GM12878 (cell line): ENCODE measurements at regions not wholly inside any gene's neighbourhood (a gene's known extent, or its start where the extent isn't known, plus 50 kb on each side); places are given as distances from the start of the nearest gene placed in this dataset.

Experiments used
- ATAC-seq: fragments of 200-7000 bp; cut with Tn5 transposase; 3 replicates; pipeline ENCODE4 v1.9.1; 2020; ENCODE audit warnings: mild to moderate bottlenecking, moderate library complexity
- BruUV-seq: library from RNA; stranded (reverse); fragments of 400-500 nt; replicated peaks from 2 replicates; lab custom pipeline; 2021; lab: Mats Ljungman, UMichigan
- CTCF ChIA-PET: fragments of 300-600 bp; sonication (Branson Sonifier 250); formaldehyde crosslinking; extraction: SDS; loops from one replicate; lab custom pipeline; 2021; ENCODE audit warnings: inconsistent platforms; lab: Yijun Ruan, JAX
- POLR2A ChIA-PET: fragments of 350-600 bp; formaldehyde crosslinking; extraction: SDS; loops from one replicate; lab custom pipeline; 2021; ENCODE audit warnings: inconsistent platforms; lab: Charles Lee
- RAD21 ChIA-PET: fragments of 300-600 bp; sonication (Branson Sonifier 250); formaldehyde crosslinking; loops from one replicate; lab custom pipeline; 2023; ENCODE audit warnings: antibody characterized with exemption; ENCODE audit not compliant: unreplicated experiment; lab: Charles Lee
- SMC1A ChIA-PET: fragments of 300-600 bp; sonication (Branson Sonifier 250); formaldehyde crosslinking; loops from one replicate; lab custom pipeline; 2023; ENCODE audit not compliant: unreplicated experiment, uncharacterized antibody; lab: Charles Lee
- DNase-seq: peaks from one replicate; pipeline ENCODE4 v3.0.0-alpha.2; 2011; ENCODE audit warnings: low read depth, low spot score
- FAIRE-seq: peaks from 3 replicates; lab custom pipeline; 2011; peaks lifted over from hg19 to GRCh38; lab: Jason Lieb, UNC
- H2AFZ ChIP-seq: 2 replicates; pipeline ENCODE4 v1.6.0; 2011; ENCODE audit warnings: low read depth, low read length, control low read depth; ENCODE audit not compliant: control insufficient read depth
- H3K27ac ChIP-seq: 2 replicates; pipeline ENCODE4 v1.5.1; 2011; ENCODE audit warnings: control low read depth; ENCODE audit not compliant: control insufficient read depth, insufficient read depth
- H3K27me3 ChIP-seq, 2 experiments: replicated peaks in 1 of 2; 2 replicates each; pipeline versions ENCODE4 v1.6.0 to v1.6.1; 2011; ENCODE audit warnings: low read length in 1 of 2; ENCODE audit not compliant: control insufficient read depth in 2 of 2, insufficient read depth in 2 of 2
- H3K36me3 ChIP-seq, 2 experiments: 2 replicates each; pipeline ENCODE4 v1.5.1; 2011; ENCODE audit warnings: low read length in 1 of 2; ENCODE audit not compliant: control insufficient read depth in 2 of 2, insufficient read depth in 2 of 2
- H3K4me1 ChIP-seq: 2 replicates; pipeline ENCODE4 v1.6.1; 2011; ENCODE audit warnings: mild to moderate bottlenecking, low read length, moderate library complexity, mixed read lengths; ENCODE audit not compliant: control insufficient read depth, insufficient read depth
- H3K4me2 ChIP-seq: 2 replicates; pipeline ENCODE4 v1.6.0; 2011; ENCODE audit warnings: control low read depth; ENCODE audit not compliant: control insufficient read depth, insufficient read depth
- H3K4me3 ChIP-seq: fragments of 200-600 bp; sonication (generic); 2 replicates; pipeline ENCODE4 v1.5.1; 2016
- H3K79me2 ChIP-seq: 2 replicates; pipeline ENCODE4 v1.6.0; 2011; ENCODE audit warnings: low read length; ENCODE audit not compliant: control insufficient read depth, insufficient read depth
- H3K9ac ChIP-seq: 2 replicates; pipeline ENCODE4 v1.8.0; 2011; ENCODE audit warnings: low read length, control low read depth, mixed read lengths; ENCODE audit not compliant: control insufficient read depth, insufficient read depth
- H3K9me3 ChIP-seq: replicated peaks from 3 replicates; pipeline ENCODE4 v1.5.1; 2011; ENCODE audit warnings: mild to moderate bottlenecking, low read length; ENCODE audit not compliant: control insufficient read depth, insufficient read depth
- H4K20me1 ChIP-seq: 2 replicates; pipeline ENCODE4 v1.6.0; 2011; ENCODE audit not compliant: control insufficient read depth, insufficient read depth
- BCL11A ChIP-seq: IDR thresholded peaks from 2 replicates; pipeline ENCODE4 v1.6.1; 2011; ENCODE audit warnings: low read depth, low read length
- CEBPB ChIP-seq, 2 experiments: fragments of 150-350 bp in 1 of 2; IDR thresholded peaks; 2 replicates each; pipeline ENCODE4 v1.6.1; 2012 to 2014; ENCODE audit warnings: low read depth in 2 of 2, low read length in 2 of 2, borderline replicate concordance in 1 of 2, inconsistent platforms in 1 of 2
- CHD4 ChIP-seq: fragments of 200-600 bp; sonication (generic); IDR thresholded peaks from 2 replicates; pipeline ENCODE4 v1.6.1; 2016; ENCODE audit warnings: mild to moderate bottlenecking
- FOXK2 ChIP-seq: fragments of 450-650 bp; IDR thresholded peaks from 2 replicates; pipeline ENCODE4 v1.6.1; 2017; ENCODE audit warnings: mild to moderate bottlenecking, moderate library complexity
- HCFC1 ChIP-seq: fragments of 150-350 bp; IDR thresholded peaks from 2 replicates; pipeline ENCODE4 v1.6.1; 2014; ENCODE audit warnings: low read length
- KLF5 ChIP-seq: fragments of 450-650 bp; IDR thresholded peaks from 2 replicates; pipeline ENCODE4 v1.6.1; 2014; ENCODE audit warnings: mild to moderate bottlenecking; ENCODE audit not compliant: partially characterized antibody
- MXI1 ChIP-seq: fragments of 150-350 bp; IDR thresholded peaks from 2 replicates; pipeline ENCODE4 v1.6.1; 2011; ENCODE audit warnings: low read depth, mild to moderate bottlenecking, inconsistent platforms, low read length, improper control_type of control experiment
- PAX5 ChIP-seq: IDR thresholded peaks from 2 replicates; pipeline ENCODE4 v1.6.1; 2011; ENCODE audit warnings: low read depth, low read length, borderline replicate concordance
- POLR2AphosphoS5 ChIP-seq: IDR thresholded peaks from 2 replicates; pipeline ENCODE4 v1.6.1; 2011; ENCODE audit warnings: mild to moderate bottlenecking, low read length, inconsistent platforms
- RBBP5 ChIP-seq: fragments of 200-600 bp; sonication (generic); conservative IDR thresholded peaks from 2 replicates; pipeline ENCODE4 v1.6.1; 2016
- RUNX3 ChIP-seq: IDR thresholded peaks from 2 replicates; pipeline ENCODE4 v1.6.1; 2012; ENCODE audit warnings: low read length, inconsistent platforms
- SMARCA5 ChIP-seq: fragments of 450-650 bp; IDR thresholded peaks from 2 replicates; pipeline ENCODE4 v1.6.1; 2017; ENCODE audit warnings: mild to moderate bottlenecking
- SMC3 ChIP-seq: IDR thresholded peaks from 2 replicates; pipeline ENCODE4 v1.6.1; 2011; ENCODE audit warnings: low read length, improper control_type of control experiment, borderline replicate concordance
- STAT1 ChIP-seq: fragments of 450-650 bp; conservative IDR thresholded peaks from 2 replicates; pipeline ENCODE4 v1.6.1; 2014; ENCODE audit warnings: antibody characterized with exemption, mild to moderate bottlenecking
- WRNIP1 ChIP-seq: IDR thresholded peaks from 2 replicates; pipeline ENCODE4 v1.6.1; 2011; ENCODE audit warnings: low read depth, low read length, improper control_type of control experiment, borderline replicate concordance
- ZNF24 ChIP-seq: fragments of 450-650 bp; IDR thresholded peaks from 2 replicates; pipeline ENCODE4 v1.6.1; 2017; ENCODE audit warnings: antibody characterized with exemption, mild to moderate bottlenecking
- ZNF384 ChIP-seq: IDR thresholded peaks from 2 replicates; pipeline ENCODE4 v1.6.1; 2012; ENCODE audit warnings: low read depth, mild to moderate bottlenecking, low read length, improper control_type of control experiment, borderline replicate concordance
- WGBS: methylation state at CpG from one replicate; pipeline ENCODE4 v1.1.6; 2016; ENCODE audit warnings: low lambda C conversion rate; ENCODE audit not compliant: insufficient replicate concordance, insufficient coverage; ENCODE audit errors: missing lambda C conversion rate; 5-methylcytosine and 5-hydroxymethylcytosine counted together
- in situ Hi-C: fragments of 300-500 bp; cut with MboI; formaldehyde crosslinking; loops from 9 replicates; pipeline ENCODE4 v1.14.3; 2018; ENCODE audit warnings: mixed read lengths
- intact Hi-C: fragments of 100-400 bp; cut with micrococcal nuclease; formaldehyde crosslinking; loops from one replicate; pipeline ENCODE4 v1.14.2; 2022; ENCODE audit not compliant: unreplicated experiment
- TF ChIP-seq, protein P1 (sequence below): fragments of 450-650 bp; IDR thresholded peaks from 2 replicates; pipeline ENCODE4 v1.6.1; 2016; ENCODE audit warnings: mild to moderate bottlenecking
- TF ChIP-seq, protein P2 (sequence below): IDR thresholded peaks from 2 replicates; pipeline ENCODE4 v1.6.1; 2012; ENCODE audit warnings: low read depth, low read length, improper control_type of control experiment

DNA sequence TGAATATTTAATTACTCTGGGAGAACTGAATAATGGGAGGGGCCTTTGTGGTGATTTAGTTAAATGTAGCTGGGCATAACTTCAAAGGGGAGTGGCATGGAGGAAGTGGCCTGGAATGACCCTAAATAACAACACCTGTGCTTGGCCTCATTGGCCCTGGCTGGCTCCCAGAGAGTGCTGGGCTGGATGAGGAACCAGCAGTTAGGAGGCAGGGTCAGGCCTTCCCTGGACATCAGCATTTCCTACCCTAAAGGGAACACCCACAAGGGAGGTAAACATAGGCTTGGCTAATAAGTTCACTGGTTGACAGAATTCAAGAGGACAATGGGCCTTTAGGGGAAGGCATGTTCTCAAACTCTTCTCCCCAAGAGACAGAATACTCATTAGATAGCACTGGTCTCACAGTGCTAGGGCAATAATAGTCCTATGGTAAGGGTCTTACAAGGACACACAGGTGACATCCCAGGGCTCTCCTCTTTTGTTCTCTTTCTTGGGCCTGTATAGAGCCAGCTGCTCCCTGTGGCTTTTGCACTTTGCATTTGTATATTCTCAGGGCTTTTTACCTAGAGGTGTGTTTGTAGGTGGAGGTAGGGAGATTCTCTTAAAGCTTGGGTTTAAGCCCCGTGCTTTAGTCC is 106.8 kb downstream of the ZNF519 start:
- no TSS peak for BruUV-seq
- FAIRE-seq = no peak
- in situ Hi-C loops = no loop called here
- TF ChIP-seq STAT1 = no peak
- no peak for TF ChIP-seq KLF5
- TF ChIP-seq ZNF384 = no peak
- no peak for TF ChIP-seq FOXK2
- TF ChIP-seq CEBPB (IDR thresholded peaks at IDR 0.05; ENCODE audit: borderline replicate concordance in 1 of 2, low read depth in 2 of 2, low read length in 2 of 2) = no peak
- no peak for TF ChIP-seq RBBP5
- TF ChIP-seq SMARCA5 = no peak
- TF ChIP-seq SMC3 = no peak
- no peak for TF ChIP-seq WRNIP1
- TF ChIP-seq PAX5 = no peak
- no peak for TF ChIP-seq POLR2AphosphoS5
- no peak for TF ChIP-seq RUNX3
- no peak for TF ChIP-seq MXI1
- TF ChIP-seq ZNF24 = no peak
- no peak for TF ChIP-seq BCL11A
- TF ChIP-seq, protein P1, sequence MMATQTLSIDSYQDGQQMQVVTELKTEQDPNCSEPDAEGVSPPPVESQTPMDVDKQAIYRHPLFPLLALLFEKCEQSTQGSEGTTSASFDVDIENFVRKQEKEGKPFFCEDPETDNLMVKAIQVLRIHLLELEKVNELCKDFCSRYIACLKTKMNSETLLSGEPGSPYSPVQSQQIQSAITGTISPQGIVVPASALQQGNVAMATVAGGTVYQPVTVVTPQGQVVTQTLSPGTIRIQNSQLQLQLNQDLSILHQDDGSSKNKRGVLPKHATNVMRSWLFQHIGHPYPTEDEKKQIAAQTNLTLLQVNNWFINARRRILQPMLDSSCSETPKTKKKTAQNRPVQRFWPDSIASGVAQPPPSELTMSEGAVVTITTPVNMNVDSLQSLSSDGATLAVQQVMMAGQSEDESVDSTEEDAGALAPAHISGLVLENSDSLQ = no peak
- no peak for TF ChIP-seq CHD4
- TF ChIP-seq, protein P2, sequence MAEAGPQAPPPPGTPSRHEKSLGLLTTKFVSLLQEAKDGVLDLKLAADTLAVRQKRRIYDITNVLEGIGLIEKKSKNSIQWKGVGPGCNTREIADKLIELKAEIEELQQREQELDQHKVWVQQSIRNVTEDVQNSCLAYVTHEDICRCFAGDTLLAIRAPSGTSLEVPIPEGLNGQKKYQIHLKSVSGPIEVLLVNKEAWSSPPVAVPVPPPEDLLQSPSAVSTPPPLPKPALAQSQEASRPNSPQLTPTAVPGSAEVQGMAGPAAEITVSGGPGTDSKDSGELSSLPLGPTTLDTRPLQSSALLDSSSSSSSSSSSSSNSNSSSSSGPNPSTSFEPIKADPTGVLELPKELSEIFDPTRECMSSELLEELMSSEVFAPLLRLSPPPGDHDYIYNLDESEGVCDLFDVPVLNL = no peak
- no peak for TF ChIP-seq HCFC1
- TF ChIP-seq, all 136 proteins: peak for 0
- DNase-seq = no peak
- Histone ChIP-seq H3K27me3 (no peaks in the 10 kb centered on the region), H3K36me3 (no peaks in the 10 kb centered on the region), H3K4me1 (no peaks in the 10 kb centered on the region), H3K27ac (no peak overlapping the region), H3K79me2 (no peaks in the 10 kb centered on the region), H4K20me1 (no peaks in the 10 kb centered on the region), H2AFZ (no peak overlapping the region), H3K9ac (no peak overlapping the region), H3K9me3 (no peaks in the 10 kb centered on the region), H3K4me3 (no peak overlapping the region), H3K4me2 (no peak overlapping the region)
- intact Hi-C loops = no loop called here
- SMC1A ChIA-PET = no interaction called here
- no peak for ATAC-seq
- RAD21 ChIA-PET = no interaction called here
- CTCF ChIA-PET = no interaction called here
- POLR2A ChIA-PET = no interaction called here
- 0% methylated on average over 1 of the region's 1 CpG for WGBS
